Testis (tissue), 2 donors: ENCODE measurements at regions not wholly inside any gene's neighbourhood (a gene's known extent, or its start where the extent isn't known, plus 50 kb on each side); places are given as distances from the start of the nearest gene placed in this dataset.

Experiments used
- DNase-seq: peaks from one replicate; pipeline ENCODE4 v3.0.0-alpha.2; 2019
- H3K27ac ChIP-seq, 2 donors: fragments of 200-600 bp; sonication (generic); one replicate each; pipeline ENCODE4 v1.5.1; 2019
- H3K27me3 ChIP-seq: fragments of 200-600 bp; sonication (generic); one replicate; pipeline ENCODE4 v1.5.1; 2019
- H3K36me3 ChIP-seq: fragments of 200-600 bp; sonication (generic); one replicate; pipeline ENCODE4 v1.5.1; 2017; ENCODE audit warnings: low read depth; ENCODE audit errors: missing control alignments
- H3K4me1 ChIP-seq: fragments of 200-600 bp; sonication (generic); one replicate; pipeline ENCODE4 v1.5.1; 2019
- H3K4me3 ChIP-seq, 2 donors: fragments of 200-600 bp; sonication (generic); one replicate each; pipeline ENCODE4 v1.5.1; 2017 to 2019
- H3K9me3 ChIP-seq: fragments of 200-600 bp; sonication (generic); one replicate; pipeline ENCODE4 v1.5.1; 2017
- CTCF ChIP-seq, 3 experiments: fragments of 450-650 bp in 2 of 3; fragments of 200-600 bp in 1 of 3; sonication (generic) in 1 of 3; IDR thresholded peaks; one replicate each; pipeline ENCODE4 v1.5.1; 2016 to 2019; ENCODE audit warnings: antibody characterized with exemption in 3 of 3, mild to moderate bottlenecking in 2 of 3, moderate library complexity in 1 of 3
- POLR2A ChIP-seq: fragments of 450-650 bp; IDR thresholded peaks from one replicate; pipeline ENCODE4 v1.6.1; 2017; ENCODE audit warnings: antibody characterized with exemption, mild to moderate bottlenecking, moderate library complexity
- WGBS, 2 donors: methylation state at CpG; one replicate each; pipeline ENCODE4 v1.1.5; 2018; 5-methylcytosine and 5-hydroxymethylcytosine counted together
- intact Hi-C: fragments of 100-400 bp; cut with DNase I; formaldehyde crosslinking; loops from one replicate; pipeline ENCODE4 v1.15.1; 2023; ENCODE audit warnings: low total_unique reads

DNA sequence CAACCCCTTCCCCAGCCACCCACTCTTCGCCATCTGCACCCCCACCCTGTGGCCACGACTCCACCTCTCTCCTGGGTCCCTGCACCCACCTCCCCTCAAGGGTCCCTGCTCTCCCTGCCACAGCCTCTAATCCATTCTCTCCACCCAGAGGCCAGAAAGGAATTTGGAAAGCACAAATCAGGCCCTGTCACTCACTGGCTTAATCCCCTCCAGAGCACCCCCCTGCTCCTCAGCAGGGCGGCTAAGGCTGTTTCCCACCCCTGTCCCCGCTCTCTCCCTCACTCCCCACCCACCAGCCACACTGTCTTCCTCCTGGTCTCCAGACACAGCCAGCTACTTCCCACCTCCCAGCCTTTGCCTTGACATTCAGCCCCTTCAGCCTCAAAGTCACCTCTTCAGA, 150.0 kb upstream of the LINGO1 start:
- WGBS, 2 donors: 87 to 95% methylated on average over 4 of the region's 4 CpGs
- Histone ChIP-seq H3K27me3 (no peaks in the 10 kb centered on the region), H3K4me3 (no peak overlapping the region), H3K27ac (no peak overlapping the region), H3K9me3 (no peaks in the 10 kb centered on the region), H3K36me3 (no peaks in the 10 kb centered on the region), H3K4me1 (no peaks in the 10 kb centered on the region)
- intact Hi-C loops: no loop called here
- TF ChIP-seq CTCF (IDR thresholded peaks at IDR 0.05) (no peak), POLR2A (no peak)
- no peak for DNase-seq

DNA sequence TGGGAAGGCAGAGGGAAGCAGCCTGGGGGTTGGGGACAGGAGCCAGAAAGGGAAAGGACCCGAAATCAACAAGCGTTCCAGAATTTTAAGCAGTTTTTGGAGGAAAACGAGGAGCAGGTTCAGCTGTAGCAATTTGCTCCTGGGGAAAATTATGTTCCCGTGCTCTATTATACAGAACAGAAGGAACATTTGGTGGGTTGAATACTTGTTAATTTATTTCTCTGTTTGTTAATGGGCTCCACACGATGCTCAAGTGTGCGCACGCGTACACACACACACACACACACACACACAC, 149.2 kb upstream of the LINGO1 start:
- no peak for TF ChIP-seq POLR2A
- TF ChIP-seq CTCF (IDR thresholded peaks at IDR 0.05): no peak
- H3K27ac ChIP-seq: no peak overlapping the region
- no peaks in the 10 kb centered on the region for H3K4me1 ChIP-seq
- H3K27me3 ChIP-seq: no peaks in the 10 kb centered on the region
- intact Hi-C loops: no loop called here
- whole genome bisulfite sequencing, 2 donors: 75% methylated on average over 8 of the region's 8 CpGs
- no peak overlapping the region for H3K4me3 ChIP-seq
- no peaks in the 10 kb centered on the region for H3K36me3 ChIP-seq
- H3K9me3 ChIP-seq: no peaks in the 10 kb centered on the region
- no peak for DNase-seq

DNA sequence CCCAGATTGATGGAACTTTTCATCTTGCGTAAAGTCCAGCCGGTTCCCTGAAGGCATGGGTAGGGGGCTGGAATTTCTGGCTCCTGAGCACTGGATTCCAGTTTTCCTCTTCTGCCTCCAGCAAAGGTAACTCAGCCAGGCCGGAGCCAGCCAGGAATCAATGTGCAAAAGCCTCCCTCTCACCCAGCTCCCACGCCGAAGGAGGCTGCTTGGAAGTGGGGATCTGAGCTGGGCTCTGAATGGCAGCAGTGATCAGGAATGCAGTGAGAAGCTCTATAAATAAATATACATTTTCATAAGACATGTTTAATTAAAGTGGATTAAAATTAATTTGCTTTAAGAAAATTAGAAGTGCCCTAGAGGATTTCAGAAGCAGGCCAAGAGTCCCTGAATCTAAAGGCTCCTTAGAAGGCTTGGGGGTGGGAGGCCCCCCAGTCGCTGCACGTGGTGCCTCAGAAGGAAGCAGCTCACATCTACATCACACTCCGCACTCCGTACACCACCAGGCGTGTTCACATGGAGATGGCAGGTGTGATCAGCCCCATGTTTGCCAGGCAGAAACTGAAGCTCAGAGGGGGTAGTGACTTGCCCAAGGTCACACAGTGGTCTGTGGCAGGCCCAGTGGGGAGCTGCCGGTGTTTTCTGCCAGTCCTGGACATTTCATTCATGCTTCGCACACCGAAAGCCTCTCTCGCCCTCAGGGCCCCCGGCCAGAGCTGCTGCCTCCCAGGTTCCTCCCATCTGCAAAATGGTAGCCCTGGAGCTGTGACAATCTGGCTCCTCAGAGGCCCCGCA, 148.6 kb upstream of the LINGO1 start:
- TF ChIP-seq POLR2A (no peak), CTCF (IDR thresholded peaks at IDR 0.05) (no peak)
- Histone ChIP-seq H3K4me1 (no peaks in the 10 kb centered on the region), H3K9me3 (no peaks in the 10 kb centered on the region), H3K4me3 (no peak overlapping the region), H3K27me3 (no peaks in the 10 kb centered on the region), H3K36me3 (no peaks in the 10 kb centered on the region), H3K27ac (no peak overlapping the region)
- DNase-seq: no peak
- intact Hi-C loops: no loop called here
- 80 to 89% methylated on average over 16 of the region's 16 CpGs for WGBS, 2 donors

- no peak overlapping the region for H3K4me3 ChIP-seq
- H3K36me3 ChIP-seq: no peaks in the 10 kb centered on the region
- no peak overlapping the region for H3K27ac ChIP-seq
- H3K4me1 ChIP-seq: no peaks in the 10 kb centered on the region
- H3K27me3 ChIP-seq: no peaks in the 10 kb centered on the region
- TF ChIP-seq CTCF (IDR thresholded peaks at IDR 0.05) (no peak), POLR2A (no peak)
- WGBS, 2 donors: 84 to 94% methylated on average over 5 of the region's 5 CpGs
- no peaks in the 10 kb centered on the region for H3K9me3 ChIP-seq
- DNase-seq: no peak
- intact Hi-C loops: no loop called here
Observed at GRCh38 chr15:77778802-77779201, 146.1 kb upstream of the LINGO1 start.

DNA sequence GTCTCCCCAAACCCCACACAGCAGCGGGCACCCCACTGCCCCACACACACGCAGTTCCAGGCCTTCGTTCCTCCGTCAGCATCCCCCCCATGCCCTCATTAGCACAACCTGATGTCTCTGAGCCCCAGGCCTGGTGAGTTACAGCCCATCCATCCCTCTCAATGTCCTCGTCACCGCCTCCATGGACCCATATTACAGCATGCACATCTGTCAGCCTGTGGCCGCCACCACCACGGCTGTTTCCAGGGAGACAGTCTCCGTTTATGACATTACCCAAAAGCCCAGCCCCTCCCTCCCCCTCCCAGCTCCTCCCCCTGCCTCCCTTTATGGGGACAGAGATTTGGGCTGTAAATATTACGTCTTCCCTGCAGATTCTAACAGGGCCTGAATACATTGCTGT, 143.1 kb upstream of the LINGO1 start:
- H3K27ac ChIP-seq: no peak overlapping the region
- no peaks in the 10 kb centered on the region for H3K4me1 ChIP-seq
- TF ChIP-seq CTCF (IDR thresholded peaks at IDR 0.05) (no peak), POLR2A (no peak)
- no peaks in the 10 kb centered on the region for H3K27me3 ChIP-seq
- 84 to 88% methylated on average over 10 of the region's 10 CpGs for WGBS, 2 donors
- intact Hi-C loops: no loop called here
- no peaks in the 10 kb centered on the region for H3K9me3 ChIP-seq
- no peak overlapping the region for H3K4me3 ChIP-seq
- no peaks in the 10 kb centered on the region for H3K36me3 ChIP-seq
- no peak for DNase-seq
